Embryonic facial prominence (tissue), 1 donor: ENCODE measurements at regions not wholly inside any gene's neighbourhood (a gene's known extent, or its start where the extent isn't known, plus 50 kb on each side); places are given as distances from the start of the nearest gene placed in this dataset.

Source experiments
- DNase-seq: peaks from one replicate; pipeline ENCODE4 v3.0.0-alpha.2; 2016; ENCODE audit errors: extremely low spot score

DNA sequence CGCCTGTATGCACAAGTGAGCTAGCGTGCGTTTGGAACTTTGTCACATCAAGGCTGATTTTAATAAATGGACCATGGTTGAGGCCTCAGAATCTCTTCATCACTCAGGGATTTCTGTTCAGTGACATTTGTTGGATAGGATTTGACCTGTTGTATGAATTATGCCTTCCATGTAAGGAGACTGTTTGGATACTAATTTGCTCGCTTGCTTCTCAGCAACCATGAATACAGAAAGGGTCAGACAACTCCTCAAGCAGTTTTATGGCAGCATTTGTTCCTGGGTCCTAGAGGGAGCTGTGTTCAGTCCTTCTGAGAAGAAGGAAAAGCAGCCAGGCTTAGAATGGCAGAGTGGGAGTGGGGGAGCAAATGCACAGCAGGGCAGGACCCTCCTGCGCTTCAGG lies 269.7 kb upstream of the LCORL start:
- no peak for DNase-seq

DNA sequence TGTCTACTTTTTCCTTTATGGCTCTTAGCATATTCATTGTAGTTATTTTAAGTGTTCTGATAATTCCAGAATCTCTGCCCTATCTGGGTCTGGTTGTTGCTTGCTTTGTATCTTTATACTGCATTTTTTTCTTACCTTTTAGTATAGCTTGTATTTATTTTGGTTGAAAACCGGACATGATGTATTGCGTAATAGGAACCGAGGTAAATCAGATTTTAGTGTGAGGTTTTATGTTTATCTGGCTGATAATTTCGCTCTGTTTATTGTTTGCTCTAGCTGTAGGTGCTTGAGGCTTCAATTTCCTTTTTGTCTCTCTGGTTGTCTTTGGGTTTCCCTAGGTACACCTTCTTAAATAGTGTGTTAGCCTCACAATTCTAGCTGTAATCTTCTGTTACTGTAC lies 263.8 kb upstream of the LCORL start:
- no peak for DNase-seq

DNA sequence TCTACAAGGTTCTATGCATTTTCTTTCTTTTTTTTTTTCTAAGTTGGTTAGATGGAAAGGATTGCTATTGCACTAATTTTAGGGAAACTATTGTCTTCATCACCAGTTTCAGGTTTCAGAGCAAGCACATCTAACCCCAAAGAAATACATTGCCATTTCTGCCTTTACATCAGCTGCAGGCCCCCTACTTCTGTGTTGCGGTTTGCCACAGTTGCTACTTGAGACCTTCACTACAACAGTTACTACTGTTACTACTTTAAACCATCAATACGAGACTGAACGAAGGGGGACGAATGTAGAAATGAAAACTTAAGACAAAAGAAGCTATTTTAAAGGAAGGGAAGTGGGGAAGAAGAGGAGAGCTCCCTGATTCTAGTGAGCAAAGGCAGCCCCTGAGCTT lies 256.7 kb upstream of the LCORL start:
- no peak for DNase-seq

DNA sequence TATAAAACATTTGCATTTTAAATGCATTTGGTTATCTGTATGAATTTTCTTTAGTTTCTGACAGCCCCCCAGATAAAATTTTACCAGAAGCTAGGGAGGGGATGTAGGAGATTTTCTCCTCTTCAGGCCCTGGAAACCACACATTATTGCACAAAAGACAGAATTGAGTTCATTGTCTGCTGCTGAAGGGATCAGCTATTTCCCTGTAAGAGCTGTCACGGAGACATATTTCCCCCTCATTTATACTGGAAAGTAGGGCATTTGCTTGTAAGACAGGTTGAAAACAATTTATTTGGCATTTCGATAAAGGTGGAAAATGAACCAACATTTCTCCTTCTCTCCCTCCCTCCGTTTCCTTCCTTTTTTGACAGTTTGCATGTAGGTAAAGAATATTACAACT lies 241.3 kb upstream of the LCORL start:
- DNase-seq, result no peak

DNA sequence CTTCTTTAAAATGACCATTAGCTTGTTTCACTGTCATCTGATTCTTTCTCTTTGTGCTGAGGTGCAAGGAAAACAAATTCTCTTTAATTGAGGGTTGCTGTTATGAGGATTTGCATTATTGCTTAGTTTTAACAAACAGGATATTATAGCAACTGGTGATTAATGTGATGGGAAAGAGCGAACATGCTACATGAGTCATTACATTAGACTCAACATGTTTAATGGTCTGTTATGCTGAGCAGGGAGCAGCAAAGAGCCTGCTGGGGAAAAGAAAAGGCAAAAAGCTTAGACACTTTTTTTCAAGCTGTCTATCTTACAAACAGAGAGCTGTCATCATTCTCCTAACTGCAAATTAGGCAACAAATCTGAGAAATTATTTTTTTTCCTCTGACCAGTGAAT lies 230.5 kb upstream of the LCORL start:
- no peak for DNase-seq

DNA sequence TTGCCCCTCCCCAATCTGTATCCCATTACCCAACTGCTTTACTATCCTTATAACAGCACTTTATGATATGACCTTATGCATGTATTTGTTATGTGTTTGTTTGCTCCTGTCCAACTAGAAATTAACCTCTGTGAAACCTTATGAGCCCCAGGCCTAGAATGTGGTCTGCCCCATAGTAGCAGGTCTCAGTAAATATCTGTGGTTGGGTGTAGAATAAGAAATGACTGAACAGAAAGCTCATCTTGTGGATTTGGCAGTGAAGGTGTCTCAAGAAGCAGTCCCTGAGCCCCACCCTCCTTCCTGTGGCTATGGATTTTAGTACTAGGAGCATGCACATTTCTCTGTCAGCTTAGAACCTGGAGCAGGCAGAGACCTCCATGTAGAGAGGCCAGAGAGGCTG lies 229.0 kb upstream of the LCORL start:
- DNase-seq, result no peak

DNA sequence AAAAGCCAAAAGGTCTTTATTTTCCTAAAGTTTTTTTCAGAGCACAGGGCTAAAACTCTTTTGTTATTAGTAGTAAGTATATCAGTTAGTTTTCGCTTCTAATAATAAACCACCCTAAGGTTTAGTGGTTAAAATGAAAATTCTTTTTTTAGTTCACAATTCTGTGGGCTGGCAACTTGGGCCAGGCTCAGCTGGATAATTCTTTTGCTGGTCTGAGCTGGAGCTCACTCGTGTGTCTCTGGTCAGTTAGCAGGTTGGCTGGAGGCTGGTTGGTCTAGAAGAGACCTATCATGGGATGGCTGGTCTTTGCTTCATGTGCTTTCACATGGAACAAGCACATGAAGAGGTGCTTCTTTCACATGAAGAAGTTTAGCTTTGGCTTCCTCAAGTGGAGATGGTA lies 227.1 kb upstream of the LCORL start:
- DNase-seq, result no peak

DNA sequence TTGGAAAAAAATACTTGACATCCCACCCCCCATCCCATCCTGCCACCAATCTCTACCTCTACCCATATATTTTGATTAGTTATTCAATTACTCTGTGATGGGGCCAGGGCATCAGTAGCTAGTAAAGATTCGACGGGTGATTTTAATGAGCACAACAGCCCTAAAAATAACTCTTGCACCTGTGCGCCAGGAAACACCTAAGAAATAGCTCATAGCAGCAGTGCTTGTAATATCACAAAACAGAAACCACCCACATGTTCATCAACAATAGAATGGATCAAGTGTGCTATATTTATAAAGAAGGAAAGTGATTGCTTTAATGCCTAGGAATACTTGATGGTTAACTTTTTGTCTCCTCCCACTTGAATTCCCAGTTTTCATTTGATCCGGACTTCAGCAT lies 225.6 kb upstream of the LCORL start:
- DNase-seq, result no peak

DNA sequence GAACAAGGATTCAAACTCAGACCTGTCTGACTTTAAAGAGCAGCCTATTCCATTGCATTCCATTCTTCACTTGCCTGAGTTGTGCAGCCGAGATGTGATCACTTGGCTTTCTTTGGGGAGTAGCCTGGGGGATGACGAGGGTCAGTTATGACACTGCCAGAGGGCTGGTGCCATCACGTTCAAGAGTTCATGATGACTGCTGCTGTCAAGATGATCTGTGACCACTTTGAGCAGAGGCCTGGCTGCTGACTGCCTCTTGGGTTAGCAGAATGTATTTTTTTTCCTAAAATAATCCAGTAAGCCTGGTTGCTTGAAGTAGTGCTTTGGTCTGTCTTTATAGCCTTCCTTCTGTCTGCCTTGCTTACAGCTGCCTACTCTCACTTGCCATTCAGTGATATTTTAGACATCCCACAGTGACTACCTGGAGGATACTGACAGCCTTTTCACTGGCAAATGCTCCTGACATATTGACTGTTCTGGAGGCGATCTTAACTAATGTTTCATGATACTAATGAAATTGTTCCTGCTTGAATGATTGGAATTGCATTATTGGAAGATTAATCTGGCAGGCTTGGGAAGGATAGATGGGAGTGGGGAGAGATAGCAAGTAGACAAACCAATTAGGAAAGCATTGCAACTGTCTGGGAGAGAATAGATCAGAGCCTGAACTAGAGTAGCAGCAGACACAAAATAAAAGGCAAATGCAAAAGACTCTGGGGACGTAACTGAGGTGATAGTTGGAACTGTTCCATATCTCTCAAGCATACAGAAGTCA lies 221.6 kb upstream of the LCORL start:
- DNase-seq, result no peak

DNA sequence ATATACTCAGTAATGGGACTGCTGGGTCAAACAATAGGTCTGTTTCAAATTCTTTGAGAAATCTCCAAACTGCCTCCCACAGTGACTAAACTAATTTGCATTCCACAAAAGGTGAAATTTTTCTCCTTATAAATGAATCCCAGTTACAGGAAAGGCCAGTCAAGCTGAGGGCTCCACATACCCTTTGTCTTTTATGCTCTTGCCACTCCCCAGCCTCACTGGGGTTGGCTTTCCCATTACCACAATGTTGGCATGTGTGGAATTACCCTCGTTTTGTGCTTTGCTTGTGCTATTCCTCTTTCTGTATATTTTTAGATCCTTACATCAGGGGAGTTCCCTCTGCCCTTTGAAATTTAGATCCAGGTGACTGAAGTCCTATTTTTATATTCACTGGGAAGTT lies 220.2 kb upstream of the LCORL start:
- DNase-seq, result no peak

DNA sequence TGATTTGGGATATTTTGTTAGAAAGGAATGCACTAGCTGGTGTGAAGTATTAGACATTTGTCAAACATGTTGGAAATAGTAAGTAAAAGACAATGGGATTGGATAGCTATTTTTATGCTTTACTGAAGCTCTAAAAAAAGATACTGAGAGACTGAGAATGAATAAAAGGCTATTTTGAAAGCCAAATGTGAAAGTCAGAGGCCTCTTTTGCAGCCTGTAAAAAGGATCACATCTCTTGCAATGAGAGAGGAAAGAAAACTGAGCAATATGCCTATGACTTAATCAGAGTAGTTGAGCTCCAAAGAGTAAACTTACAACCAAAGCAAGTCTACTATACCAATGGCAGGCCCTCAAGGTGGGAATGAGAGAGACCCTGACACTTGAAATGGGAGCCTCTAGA lies 212.6 kb upstream of the LCORL start:
- no peak for DNase-seq

DNA sequence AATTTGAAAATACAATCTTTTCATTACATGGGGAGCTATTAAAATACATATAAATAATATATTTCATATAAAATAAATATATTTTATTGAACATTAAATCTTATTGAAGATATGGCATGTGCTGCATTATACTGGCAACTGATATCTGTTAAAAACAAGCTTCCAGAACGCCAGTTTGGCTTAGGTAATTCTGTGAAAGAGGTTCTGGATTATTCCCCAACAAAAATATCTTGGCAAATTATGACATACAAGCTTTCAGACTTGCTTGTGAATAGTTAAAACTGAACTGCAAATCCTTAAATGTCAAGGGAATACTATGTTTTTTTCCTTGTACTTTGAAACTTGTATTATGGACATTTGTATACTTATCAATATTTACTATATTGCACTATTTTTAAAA lies 210.2 kb upstream of the LCORL start:
- DNase-seq, result no peak

DNA sequence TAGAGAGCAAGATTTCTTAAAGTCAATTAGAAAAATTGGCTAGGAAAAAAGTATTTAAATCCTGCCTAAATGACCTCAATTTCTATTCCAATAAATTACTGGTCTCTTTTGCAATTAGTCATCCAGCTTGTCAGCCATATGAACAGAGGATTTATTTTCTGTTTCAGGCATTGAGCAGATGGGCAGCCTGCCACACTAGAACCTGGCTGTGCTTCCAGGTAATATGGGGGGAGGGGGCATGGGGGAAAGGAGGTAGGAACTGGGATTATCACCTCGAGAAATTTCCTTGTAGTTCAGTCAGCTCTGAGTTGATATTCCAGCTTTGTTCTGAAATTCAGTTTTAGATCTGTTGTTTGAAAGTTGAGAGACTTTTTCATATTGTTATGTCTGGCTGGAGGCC lies 206.3 kb upstream of the LCORL start:
- DNase-seq, result no peak

DNA sequence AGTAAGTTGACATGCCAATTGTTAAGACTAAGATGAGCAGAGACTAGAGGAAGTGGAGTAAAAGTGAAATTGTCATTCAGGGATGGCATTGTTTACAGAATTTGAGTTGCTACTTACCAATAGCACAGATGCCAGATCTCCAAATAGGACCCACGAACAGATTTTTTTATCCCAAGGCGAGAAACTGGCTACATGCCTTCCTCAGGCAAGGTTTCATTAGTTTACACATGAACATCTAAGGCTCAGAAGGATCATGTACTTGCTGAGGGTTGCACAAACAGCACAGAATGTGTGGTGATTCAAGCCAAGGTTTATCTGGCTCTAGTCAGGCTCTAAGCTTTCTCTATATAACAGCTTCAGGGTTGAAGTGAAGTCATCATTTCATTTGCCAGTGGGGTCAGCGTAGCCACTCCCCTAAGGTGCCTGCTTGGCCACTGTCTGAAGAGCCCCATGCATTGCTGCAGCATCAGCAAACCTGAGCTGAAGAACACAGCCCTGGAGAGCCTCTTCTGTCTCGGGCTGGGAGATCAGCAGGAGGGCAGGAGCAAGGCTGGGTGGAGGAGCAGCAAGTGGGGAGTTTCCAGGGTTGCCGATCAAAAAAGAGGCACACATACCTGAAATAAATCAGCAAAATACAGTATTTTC lies 193.0 kb upstream of the LCORL start:
- no peak for DNase-seq

DNA sequence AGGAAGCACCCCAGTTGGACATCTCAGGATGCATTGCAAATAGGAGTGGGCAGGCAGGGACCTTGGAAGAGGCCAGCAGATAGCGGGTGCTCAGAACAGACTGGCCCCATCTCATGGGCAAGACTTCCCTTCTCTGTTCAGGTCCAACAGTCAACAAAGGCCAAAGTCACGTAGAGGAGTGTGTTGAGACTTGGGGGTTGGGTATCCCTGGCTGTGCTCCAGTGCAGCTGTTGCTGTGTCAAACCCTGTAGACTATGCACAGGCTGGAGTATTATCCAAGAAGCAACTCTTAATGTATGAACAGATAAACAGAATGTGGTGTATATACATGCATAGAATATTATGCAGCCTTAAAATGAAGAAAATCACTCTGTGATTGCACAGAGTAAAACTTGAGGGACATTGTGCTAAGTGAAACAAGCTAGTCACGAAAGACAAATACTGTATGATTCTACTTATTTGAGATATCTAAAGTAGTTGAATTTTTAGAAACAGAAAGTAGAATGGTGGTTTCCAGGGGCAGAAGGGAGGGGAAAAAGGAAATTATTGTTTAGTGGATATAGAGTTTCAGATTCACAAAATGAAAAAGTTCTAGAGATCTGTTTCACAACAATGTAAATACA lies 192.1 kb upstream of the LCORL start:
- no peak for DNase-seq

DNA sequence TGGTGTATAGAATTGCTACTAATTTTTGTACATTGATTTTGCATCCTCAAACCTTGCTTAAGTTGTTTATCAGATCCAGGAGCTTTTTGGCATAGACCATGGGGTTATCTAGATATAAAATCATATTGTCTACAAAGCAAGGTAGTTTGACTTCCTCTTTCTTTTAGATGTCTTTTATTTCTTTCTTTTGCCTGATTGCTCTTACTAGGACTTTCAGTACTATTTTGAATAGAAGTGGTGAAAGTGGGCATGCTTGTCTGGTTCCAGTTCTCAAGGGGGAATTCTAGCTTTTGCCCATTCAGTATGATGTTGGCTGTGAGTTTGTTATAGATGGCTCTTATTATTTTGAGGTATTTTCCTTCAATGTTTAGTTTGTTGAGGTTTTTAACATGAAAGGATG lies 187.9 kb upstream of the LCORL start:
- no peak for DNase-seq

DNA sequence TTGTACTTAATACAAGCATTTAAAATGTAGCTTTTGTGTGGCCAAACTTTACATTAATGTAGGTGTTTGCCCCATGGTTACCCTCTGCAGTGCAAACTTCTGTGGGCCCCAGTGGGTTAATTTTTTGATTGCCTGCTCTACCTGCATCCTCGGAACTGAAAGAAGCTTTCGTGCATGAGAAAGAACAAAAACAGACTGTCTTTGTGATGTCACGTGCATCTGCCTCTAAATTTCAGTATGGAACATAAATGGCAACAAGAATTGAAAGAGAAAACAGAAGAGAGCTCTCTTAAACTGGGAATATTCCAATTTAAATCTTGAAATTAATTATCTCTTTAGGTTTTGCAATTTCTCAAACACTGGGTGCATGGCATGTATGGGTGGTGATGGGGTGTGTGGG lies 182.4 kb upstream of the LCORL start:
- DNase-seq, result no peak

DNA sequence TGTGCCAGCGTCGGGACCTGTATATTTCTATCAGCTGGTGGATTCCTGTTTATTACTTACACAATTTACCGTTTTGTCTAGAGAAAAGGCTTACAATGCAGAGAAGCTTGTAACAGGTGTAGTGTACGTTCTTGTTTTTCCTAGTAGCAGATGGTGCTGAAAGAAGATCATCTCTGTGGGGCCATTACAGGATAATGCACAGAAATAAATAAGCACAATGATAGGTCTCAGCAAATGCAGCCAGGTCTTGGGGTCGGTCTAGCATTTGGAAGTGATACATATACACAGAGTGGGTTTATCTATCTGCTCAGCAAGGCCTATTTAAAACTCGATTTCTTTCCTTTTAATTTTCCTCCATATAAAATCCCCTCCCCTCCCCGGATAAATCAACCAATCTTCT lies 180.9 kb upstream of the LCORL start:
- no peak for DNase-seq

DNA sequence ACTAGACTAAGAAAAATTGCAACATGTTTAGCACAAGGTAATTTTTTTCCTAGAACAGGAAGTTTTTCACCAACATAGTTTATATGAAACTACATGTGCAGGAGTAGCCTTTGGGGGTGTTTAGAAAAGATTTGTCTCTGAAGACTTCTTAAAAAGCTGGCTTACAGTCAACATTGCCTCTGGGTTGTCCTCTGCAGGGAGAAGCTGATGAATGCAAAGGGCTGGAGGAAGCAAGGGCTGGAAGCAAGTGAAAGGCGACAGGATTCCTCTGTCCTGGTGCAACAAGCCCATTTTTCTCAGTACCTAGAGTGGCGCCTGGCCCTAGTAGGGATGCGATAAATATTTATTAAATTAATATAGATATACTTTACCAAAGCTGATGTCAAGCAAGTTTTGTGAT lies 180.3 kb upstream of the LCORL start:
- no peak for DNase-seq

DNA sequence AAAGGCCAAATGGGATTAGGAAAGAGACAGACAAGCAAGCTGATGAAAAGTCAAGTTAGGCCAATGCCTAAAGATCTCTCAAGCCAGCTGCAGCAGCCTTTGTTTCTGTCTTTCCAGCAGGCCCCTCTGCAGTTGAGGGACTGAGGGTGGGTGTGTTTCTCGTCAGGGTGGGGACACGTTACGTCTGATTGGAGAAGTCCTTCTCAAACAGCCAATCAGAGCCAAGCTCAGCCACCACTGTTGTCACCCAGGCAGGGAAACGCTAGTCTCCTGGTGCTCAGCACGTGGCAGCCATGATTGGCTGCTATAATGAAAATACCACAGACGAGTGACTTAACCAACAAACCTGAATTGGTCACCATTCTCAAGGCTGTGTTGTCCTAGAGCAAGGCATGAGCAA lies 177.1 kb upstream of the LCORL start:
- no peak for DNase-seq

DNA sequence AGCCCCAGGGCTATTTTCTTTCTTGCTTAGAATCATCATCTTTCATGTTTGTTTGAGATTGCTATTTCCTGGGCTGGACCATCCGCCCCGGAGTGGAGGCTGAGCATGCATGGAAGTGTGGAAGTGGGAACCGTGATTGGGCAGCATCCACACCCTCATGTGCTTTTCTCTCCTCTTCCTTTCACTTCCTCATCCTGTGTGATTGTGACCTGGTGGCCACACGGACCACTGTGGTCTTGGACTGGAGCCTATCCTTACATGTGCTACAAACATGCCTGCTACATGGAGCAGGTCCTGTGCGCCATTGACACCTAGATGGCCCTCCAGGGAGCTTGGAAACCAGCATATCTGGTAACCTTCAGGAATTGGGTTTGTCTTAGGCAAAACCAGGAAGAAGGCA lies 175.9 kb upstream of the LCORL start:
- DNase-seq, result no peak

DNA sequence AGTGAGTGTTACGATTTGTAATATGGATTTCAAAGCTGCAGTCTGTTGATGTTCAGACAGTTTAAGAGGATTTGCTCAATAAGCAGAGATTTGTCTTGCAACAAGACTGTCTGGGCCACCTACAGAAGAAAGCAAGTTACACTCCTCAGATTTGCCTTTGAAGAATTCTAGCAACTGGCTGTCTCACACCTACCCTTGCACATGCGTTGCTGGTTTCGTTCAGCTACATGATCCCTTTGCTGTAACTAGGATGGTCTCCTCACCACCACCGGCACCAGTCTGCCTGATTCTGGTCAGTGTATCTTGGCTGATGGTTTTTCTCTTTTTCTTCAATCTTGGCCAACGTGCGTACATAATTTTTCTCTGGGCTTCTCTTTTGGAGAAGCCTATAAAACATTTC lies 172.7 kb upstream of the LCORL start:
- no peak for DNase-seq

DNA sequence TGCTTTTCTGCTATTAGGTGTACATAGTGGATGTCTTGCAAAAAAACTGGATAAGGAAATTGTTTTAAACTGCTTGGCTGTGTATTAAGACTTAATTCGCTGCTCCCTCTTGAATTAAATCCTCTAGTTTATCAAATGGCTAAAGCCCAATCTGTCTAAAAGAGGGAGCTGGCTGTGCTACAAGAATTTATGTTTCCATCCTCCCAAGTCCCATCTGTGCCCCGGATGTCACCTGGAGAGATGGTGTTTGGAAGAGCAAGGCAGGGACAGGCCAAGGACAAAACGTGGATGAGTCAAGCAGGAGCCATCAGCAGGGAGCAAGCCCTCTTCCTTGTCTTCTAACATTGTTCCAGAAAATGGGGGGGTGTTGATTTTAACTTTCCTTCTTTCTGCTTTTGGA lies 171.3 kb upstream of the LCORL start:
- no peak for DNase-seq
